ENCODE measurements at regions not wholly inside any gene's neighbourhood (a gene's known extent, or its start where the extent isn't known, plus 50 kb on each side); places are given as distances from the start of the nearest gene placed in this dataset.

DNA sequence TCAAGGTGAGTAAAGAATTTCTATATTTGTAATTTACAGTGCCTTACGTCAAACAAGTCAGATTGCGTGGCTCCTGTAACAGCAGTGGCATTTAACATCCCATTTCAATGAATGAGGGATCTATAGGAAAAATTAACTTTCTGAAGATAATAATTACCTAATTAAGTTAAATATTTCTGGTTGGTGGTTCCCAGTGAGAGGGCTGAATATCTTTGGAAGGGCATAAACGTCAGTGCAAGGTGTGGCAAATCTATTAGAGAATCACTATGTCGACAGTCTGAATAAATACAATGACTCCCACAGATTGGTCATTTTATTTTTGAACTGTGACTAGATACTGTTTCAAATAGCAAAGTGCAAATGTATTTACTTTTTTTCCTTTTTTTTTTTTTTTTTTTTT lies 80.0 kb downstream of the S1PR1 start:
- TF ChIP-seq SYNCRIP (IDR thresholded peaks at IDR 0.05; ENCODE audit: insufficient read depth, low read depth, low read length) (no peak), XRCC5 (optimal IDR thresholded peaks at IDR 0.05; ENCODE audit: low read length) (no peak)

Measured in HepG2 (cell line).